Activated naive CD4-positive, alpha-beta T cell treated with anti-CD3 and anti-CD28 coated beads, Interleukin-2, amount 10 ng/mL, durations not matched to agents 7 days and 5 days (primary cell): ENCODE measurements at regions not wholly inside any gene's neighbourhood (a gene's known extent, or its start where the extent isn't known, plus 50 kb on each side); places are given as distances from the start of the nearest gene placed in this dataset.

Source experiments
- CTCF ChIA-PET: fragments of 350-600 bp; sonication (Branson Sonifier 250); formaldehyde crosslinking; loops from one replicate; lab custom pipeline; 2021; ENCODE audit warnings: antibody characterized with exemption; lab: Charles Lee
- DNase-seq: peaks from one replicate; pipeline ENCODE4 v3.0.0-alpha.2; 2020
- H3K27ac Mint-ChIP-seq: one replicate; pipeline ENCODE4 v1.8.0; 2021; ENCODE audit warnings: mild to moderate bottlenecking, moderate library complexity, mixed read lengths
- H3K27me3 Mint-ChIP-seq: one replicate; pipeline ENCODE4 v1.8.0; 2021; ENCODE audit warnings: mild to moderate bottlenecking, mixed read lengths
- H3K36me3 Mint-ChIP-seq: one replicate; pipeline ENCODE4 v1.8.0; 2021; ENCODE audit warnings: mixed read lengths
- H3K4me1 Mint-ChIP-seq: one replicate; pipeline ENCODE4 v1.8.0; 2021; ENCODE audit warnings: mixed read lengths
- H3K4me3 Mint-ChIP-seq: one replicate; pipeline ENCODE4 v1.8.0; 2021; ENCODE audit warnings: mild to moderate bottlenecking, moderate library complexity, mixed read lengths
- H3K9me3 Mint-ChIP-seq: one replicate; pipeline ENCODE4 v1.8.0; 2021; ENCODE audit warnings: mixed read lengths

DNA sequence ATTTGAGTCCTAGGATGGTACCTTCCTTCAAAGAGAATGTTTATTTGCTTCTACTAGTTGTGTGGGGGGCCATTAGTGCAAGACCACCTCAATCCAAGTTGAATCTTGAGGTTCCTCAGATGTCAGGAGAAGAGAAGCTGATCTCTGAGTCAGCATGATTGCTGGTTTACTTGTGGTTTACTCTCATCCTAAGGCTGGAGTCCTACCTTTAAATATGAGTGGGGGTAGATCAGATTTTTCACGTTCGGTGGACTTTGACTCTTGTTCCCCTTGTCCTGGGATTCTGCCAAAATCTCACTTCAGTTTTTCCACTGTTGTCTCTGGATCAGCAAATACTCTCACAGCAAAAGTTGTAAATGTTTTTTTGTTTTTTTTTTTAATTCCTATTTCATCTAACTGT is 84.6 kb upstream of the F13A1 start:
- Mint-ChIP-seq H3K36me3 (no peaks in the 10 kb centered on the region), H3K4me3 (no peak overlapping the region), H3K9me3 (no peaks in the 10 kb centered on the region), H3K27me3 (peaks cover 5% of the 10 kb centered on the region), H3K27ac (no peak overlapping the region), H3K4me1 (no peaks in the 10 kb centered on the region)
- no peak for DNase-seq
- CTCF ChIA-PET: no interaction called here

DNA sequence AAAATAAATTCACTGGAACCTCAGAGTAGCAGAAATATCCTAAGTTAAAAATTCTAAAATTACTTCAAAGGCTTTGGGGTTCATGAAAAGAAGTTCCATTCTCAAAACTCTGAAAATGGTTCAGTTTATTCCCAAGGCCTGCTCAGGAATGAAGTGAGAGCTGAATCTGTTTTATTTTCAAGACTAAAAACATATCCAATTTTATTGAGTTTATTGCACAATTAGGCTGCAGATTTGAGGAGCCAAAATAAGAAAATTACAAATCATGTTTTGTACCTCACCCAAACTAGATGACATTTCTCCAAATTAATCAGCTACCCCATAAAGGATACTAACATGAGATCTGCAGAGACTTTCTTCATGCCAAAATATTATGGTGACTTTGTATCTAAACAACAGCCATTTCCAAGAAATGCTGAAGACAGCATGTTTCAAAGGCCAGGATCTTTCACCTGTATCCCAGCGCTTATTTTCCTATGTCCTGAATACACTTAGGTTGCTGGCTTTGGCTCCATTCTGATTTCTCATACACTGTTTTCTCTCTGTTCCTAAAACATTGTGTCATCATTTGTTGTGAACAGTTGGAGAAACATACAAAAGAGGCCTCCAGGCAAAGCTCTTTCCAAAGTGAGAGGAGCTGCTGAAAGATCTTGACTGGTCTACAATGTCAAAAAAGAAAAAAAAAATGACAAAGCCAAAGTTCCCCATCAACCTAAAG is 85.7 kb upstream of the F13A1 start:
- H3K9me3 Mint-ChIP-seq: no peaks in the 10 kb centered on the region
- CTCF ChIA-PET: no interaction called here
- H3K36me3 Mint-ChIP-seq: no peaks in the 10 kb centered on the region
- peaks cover 5% of the 10 kb centered on the region for H3K27me3 Mint-ChIP-seq
- H3K27ac Mint-ChIP-seq: no peak overlapping the region
- DNase-seq: no peak
- no peak overlapping the region for H3K4me3 Mint-ChIP-seq
- no peaks in the 10 kb centered on the region for H3K4me1 Mint-ChIP-seq

DNA sequence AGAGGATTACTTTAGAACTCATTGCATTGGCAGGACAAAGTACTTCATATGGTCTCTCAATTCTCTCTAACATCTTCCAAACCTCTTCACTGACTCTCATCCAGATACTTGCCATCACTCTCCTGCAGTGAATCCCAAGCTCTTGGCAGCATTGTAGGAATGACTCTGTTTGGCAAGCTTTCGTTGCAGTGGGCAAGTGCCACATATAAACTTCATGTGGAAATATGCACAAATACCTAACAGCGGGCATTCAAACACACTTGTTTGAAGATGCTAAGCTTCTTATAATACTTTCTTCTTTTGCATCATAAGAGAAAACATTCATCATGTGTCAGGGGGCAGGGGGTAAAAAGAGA is 86.2 kb upstream of the F13A1 start:
- peaks cover 5% of the 10 kb centered on the region for H3K27me3 Mint-ChIP-seq
- no peaks in the 10 kb centered on the region for H3K36me3 Mint-ChIP-seq
- H3K4me3 Mint-ChIP-seq: no peak overlapping the region
- no peaks in the 10 kb centered on the region for H3K9me3 Mint-ChIP-seq
- H3K27ac Mint-ChIP-seq: no peak overlapping the region
- no peak for DNase-seq
- H3K4me1 Mint-ChIP-seq: no peaks in the 10 kb centered on the region
- CTCF ChIA-PET: no interaction called here

DNA sequence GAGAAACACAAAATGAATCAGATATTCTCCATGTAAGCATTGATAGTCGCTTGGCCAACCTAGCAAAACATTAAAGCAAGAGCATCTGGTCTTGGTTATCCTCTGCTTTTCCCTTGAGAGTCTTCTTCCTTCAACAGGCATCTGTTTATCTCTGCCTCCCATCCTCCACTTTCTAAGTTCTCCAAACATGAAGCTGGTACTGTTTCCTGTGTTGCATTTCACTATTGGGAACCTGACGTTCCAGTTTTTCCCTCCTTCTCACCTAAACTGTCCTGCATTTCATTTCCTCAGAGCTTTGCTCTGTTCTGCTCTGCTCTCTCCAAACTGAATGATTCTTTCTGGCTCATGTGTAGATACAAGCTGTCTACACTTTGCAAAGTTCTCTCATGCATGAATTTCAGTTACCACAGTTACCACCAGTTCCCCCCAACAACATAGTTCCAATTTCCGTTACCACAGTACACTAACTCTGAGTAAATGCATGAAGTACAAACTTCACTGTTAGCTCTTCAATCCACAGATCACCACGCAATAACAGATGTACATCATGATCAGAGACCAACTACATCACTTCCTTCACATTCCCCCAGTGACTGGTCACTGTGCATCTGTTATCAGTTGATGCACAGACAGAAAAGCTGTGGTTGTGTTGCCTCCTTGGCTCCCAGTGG is 86.7 kb upstream of the F13A1 start:
- no peak for DNase-seq
- H3K9me3 Mint-ChIP-seq: no peaks in the 10 kb centered on the region
- peaks cover 5% of the 10 kb centered on the region for H3K27me3 Mint-ChIP-seq
- no peak overlapping the region for H3K27ac Mint-ChIP-seq
- H3K4me3 Mint-ChIP-seq: no peak overlapping the region
- no peaks in the 10 kb centered on the region for H3K4me1 Mint-ChIP-seq
- CTCF ChIA-PET: no interaction called here
- H3K36me3 Mint-ChIP-seq: no peaks in the 10 kb centered on the region

DNA sequence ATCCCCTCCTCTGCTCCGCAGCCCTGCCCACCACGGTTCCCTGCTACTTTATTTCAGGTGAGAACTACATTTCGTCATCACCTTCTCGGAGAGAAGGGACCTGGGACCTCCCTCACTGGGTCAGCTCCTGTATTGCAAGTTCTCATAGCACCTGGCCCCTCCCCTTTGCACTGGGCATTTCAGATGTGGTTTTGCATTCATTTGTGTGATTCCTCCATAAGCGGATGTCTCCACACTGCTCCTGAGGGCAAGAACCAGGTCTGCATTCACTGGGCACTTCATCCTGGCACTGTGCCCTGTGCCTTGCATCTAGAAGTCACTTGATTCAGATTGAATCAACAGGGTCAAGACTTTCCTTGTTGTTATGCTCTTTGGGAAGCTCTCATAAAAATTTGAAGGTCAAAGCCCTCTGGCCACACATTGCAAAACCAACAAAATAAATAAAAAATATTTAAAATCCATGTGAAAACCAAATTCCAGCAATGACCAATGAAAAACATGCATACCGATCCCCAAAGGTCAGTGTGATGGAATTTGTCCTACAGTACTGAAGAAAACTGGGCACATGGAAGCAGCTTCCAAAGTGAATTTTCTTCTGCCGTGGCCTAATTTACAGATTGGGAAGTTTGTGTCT is 89.1 kb upstream of the F13A1 start:
- H3K36me3 Mint-ChIP-seq: no peaks in the 10 kb centered on the region
- H3K27ac Mint-ChIP-seq: no peak overlapping the region
- no peak for DNase-seq
- no peaks in the 10 kb centered on the region for H3K9me3 Mint-ChIP-seq
- no peak overlapping the region for H3K4me3 Mint-ChIP-seq
- H3K27me3 Mint-ChIP-seq: peaks cover 5% of the 10 kb centered on the region
- H3K4me1 Mint-ChIP-seq: no peaks in the 10 kb centered on the region
- CTCF ChIA-PET: no interaction called here

DNA sequence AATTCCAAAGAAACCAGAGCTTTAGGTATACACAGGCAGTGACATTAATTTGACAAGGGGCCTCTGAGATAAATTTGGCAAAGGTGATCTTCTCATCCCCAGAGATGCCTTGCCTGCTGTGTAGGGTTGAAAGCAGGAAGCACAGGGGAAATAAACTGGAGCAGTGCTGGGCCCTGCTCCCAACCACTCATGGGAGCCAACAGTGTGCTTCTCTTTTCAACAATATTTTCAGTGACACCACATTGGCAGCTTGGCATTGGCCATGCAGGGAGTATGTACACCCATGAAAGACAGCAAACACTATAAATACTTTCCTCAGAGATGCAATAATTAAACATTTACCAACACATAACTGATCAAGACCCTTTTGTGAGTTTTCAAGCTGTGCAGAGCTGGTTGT is 90.7 kb upstream of the F13A1 start:
- H3K36me3 Mint-ChIP-seq: no peaks in the 10 kb centered on the region
- H3K4me1 Mint-ChIP-seq: no peaks in the 10 kb centered on the region
- DNase-seq: no peak
- peaks cover 5% of the 10 kb centered on the region for H3K27me3 Mint-ChIP-seq
- H3K9me3 Mint-ChIP-seq: no peaks in the 10 kb centered on the region
- H3K27ac Mint-ChIP-seq: no peak overlapping the region
- H3K4me3 Mint-ChIP-seq: no peak overlapping the region
- CTCF ChIA-PET: no interaction called here

DNA sequence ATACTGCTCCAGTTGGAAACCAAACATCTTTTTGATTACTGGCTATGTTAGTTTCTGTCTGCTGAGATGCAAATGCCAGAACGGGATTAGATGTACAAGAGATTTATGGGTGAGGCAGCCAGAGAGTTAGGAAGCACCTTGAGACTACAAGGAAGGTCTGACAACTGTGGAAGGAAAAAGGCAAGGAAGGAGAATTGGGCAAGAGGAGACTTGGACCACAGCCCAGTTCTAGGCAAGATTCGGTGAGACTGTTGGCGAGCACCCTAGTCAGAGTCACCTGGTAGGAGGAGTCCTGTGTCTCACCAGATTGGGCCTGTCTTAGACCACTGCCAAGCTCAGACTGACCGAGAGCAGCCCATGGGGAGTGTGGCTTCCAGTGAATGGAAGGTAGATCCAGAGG is 91.8 kb upstream of the F13A1 start:
- no peak for DNase-seq
- Mint-ChIP-seq H3K27me3 (peaks cover 5% of the 10 kb centered on the region), H3K27ac (no peak overlapping the region), H3K36me3 (no peaks in the 10 kb centered on the region), H3K9me3 (no peaks in the 10 kb centered on the region), H3K4me1 (no peaks in the 10 kb centered on the region), H3K4me3 (no peak overlapping the region)
- CTCF ChIA-PET: no interaction called here

DNA sequence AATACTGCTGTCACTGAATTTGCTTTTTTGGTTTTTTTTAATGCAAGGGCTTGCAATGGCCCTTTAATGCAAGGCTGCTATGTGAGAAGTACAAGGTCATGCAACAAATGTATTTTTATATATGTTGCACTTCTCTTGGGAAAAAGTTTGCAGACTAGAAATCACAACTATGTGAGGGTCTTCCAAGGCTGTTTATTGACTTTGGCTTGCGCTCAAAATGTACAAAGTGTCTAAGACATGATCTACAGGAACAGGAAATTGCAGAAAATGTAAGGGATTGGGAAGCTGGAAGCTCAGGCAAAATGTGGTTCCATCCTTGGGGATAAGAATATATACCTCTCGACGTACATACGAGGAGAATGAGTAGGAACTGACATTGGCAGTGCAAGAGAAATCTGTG is 92.2 kb upstream of the F13A1 start:
- H3K27me3 Mint-ChIP-seq: peaks cover 5% of the 10 kb centered on the region
- H3K9me3 Mint-ChIP-seq: no peaks in the 10 kb centered on the region
- H3K27ac Mint-ChIP-seq: no peak overlapping the region
- DNase-seq: no peak
- H3K4me1 Mint-ChIP-seq: no peaks in the 10 kb centered on the region
- CTCF ChIA-PET: no interaction called here
- H3K36me3 Mint-ChIP-seq: no peaks in the 10 kb centered on the region
- no peak overlapping the region for H3K4me3 Mint-ChIP-seq

DNA sequence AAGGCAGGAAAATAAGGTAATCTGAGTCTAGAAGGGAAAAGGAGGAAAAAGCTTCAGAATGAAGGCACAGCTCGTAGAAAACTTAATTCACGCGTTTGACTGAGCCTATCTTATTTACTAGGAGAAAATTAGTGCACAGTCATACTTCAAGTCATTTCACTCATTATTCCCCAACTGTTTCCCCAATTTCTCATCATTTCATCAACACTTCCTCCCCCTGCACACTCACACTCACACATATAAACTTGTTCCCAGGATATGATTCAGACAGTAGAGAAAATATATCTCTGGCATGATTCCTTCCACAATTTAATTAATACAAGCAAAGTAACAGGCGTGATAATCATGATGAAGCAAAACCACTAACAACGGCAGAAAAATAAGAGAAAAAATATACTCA is 94.5 kb upstream of the F13A1 start:
- Mint-ChIP-seq H3K4me1 (no peaks in the 10 kb centered on the region), H3K9me3 (no peaks in the 10 kb centered on the region), H3K36me3 (no peaks in the 10 kb centered on the region), H3K4me3 (no peak overlapping the region), H3K27me3 (no peaks in the 10 kb centered on the region), H3K27ac (no peak overlapping the region)
- CTCF ChIA-PET: interaction anchor here (1.2 kb wide), 1 partner anchor 132 kb away, joined by 3 read pairs; no protein-coding TSS in a partner anchor
- DNase-seq: no peak

DNA sequence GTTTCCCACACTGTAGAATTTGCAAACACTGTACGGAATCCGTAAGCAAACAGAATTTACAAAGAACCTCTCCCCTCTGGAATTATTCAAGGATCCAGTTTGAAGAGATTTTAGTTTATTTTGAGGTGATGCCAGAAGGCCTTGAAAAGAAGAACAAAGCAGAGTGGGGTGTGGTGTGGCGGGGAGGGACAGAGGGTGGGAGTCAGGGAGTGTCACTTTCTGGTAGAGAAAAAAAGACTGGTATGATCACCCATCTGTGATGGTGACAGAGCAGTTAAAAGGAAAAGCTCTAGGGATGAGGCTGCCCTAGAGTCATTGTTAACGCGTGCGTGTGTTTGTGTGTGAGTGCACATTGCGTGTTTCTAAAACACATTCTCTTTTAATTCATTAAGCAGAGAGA is 97.0 kb upstream of the F13A1 start:
- no peak overlapping the region for H3K27ac Mint-ChIP-seq
- CTCF ChIA-PET: no interaction called here
- H3K4me3 Mint-ChIP-seq: no peak overlapping the region
- no peak for DNase-seq
- H3K36me3 Mint-ChIP-seq: no peaks in the 10 kb centered on the region
- no peaks in the 10 kb centered on the region for H3K9me3 Mint-ChIP-seq
- H3K27me3 Mint-ChIP-seq: no peaks in the 10 kb centered on the region
- H3K4me1 Mint-ChIP-seq: no peaks in the 10 kb centered on the region

DNA sequence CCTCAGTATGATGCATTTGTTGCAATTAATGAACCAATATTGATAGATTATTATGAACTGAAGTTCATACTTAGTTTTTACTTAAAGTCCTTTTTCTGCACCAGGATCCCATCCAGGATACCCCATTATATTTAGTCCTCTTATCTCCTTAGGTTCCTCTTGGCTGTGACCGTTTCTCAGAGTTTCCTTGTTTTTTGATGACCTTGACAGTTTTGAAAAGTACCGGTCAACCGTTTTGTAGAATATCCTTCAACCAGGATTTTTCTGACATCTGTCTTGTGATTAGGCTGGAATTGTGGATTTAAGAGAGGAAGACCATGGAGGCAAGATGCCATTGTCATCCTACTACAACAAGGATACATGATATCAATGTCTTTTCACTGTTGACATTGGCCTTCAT is 98.0 kb upstream of the F13A1 start:
- no peaks in the 10 kb centered on the region for H3K36me3 Mint-ChIP-seq
- no peak overlapping the region for H3K27ac Mint-ChIP-seq
- no peaks in the 10 kb centered on the region for H3K4me1 Mint-ChIP-seq
- CTCF ChIA-PET: no interaction called here
- no peak overlapping the region for H3K4me3 Mint-ChIP-seq
- no peak for DNase-seq
- peaks cover 3% of the 10 kb centered on the region for H3K27me3 Mint-ChIP-seq
- no peaks in the 10 kb centered on the region for H3K9me3 Mint-ChIP-seq

DNA sequence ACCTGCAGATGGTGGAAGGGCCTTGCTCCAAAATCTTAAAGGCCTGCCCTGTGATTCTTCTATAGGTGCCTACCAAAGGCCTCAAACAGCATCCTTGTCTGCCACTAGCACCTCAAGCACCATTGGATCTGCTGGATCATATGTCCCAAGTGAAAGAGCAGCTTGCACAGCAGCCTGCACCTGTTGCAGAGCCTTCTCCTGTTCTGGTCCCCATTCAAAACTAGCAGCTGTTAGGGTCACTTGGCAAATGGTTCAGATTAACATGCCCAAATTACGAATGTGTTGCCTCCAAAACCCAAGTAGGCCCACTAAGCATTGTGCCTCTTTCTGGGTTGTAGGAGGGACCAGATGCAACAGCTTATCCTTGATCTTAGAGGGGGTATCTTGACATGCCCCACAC is 99.6 kb upstream of the F13A1 start:
- H3K27ac Mint-ChIP-seq: no peak overlapping the region
- peaks cover 4% of the 10 kb centered on the region for H3K27me3 Mint-ChIP-seq
- no peaks in the 10 kb centered on the region for H3K4me1 Mint-ChIP-seq
- no peak for DNase-seq
- H3K36me3 Mint-ChIP-seq: no peaks in the 10 kb centered on the region
- H3K9me3 Mint-ChIP-seq: peaks cover 2% of the 10 kb centered on the region
- CTCF ChIA-PET: interaction anchor here (0.8 kb wide), 1 partner anchor 127 kb away, joined by 3 read pairs; no protein-coding TSS in a partner anchor
- no peak overlapping the region for H3K4me3 Mint-ChIP-seq

DNA sequence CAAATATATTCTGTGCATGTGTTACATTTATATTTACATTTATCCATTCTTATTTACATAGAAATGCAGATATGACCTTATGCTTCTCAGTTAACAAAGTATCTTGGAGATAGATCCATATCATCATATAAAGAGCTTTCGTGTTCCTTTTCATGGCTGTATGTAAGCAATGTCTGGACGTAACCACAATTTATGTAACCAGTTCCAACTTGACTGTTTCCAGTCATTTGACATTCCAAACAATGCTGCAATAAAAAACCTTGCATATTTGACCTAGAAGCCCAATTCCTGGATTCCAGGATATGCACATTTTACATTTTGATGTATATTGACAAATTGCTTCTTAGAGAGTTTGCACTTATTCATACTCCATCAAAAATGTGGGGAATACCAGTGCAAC is 113.7 kb upstream of the F13A1 start:
- no peak for DNase-seq
- Mint-ChIP-seq H3K9me3 (no peaks in the 10 kb centered on the region), H3K27ac (no peak overlapping the region), H3K27me3 (no peaks in the 10 kb centered on the region), H3K36me3 (no peaks in the 10 kb centered on the region), H3K4me3 (no peak overlapping the region), H3K4me1 (no peaks in the 10 kb centered on the region)
- CTCF ChIA-PET: no interaction called here

DNA sequence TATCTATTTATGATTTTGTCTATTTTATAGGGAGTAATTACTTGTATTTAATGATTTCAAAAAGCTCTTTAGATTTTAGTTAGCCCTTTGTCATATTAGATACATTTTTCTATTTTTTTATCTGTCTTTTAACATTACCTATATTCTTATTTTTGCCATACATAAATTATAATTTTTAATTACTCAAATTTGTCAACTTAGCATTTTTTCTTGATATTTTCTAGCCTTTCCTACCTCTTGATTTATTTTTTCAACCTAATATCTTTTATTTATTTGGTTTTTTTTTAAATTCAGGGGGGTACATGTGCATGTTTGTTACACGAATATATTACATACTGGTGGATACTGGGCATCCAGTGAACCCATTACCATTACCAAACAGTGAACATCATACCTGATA is 114.3 kb upstream of the F13A1 start:
- no peaks in the 10 kb centered on the region for H3K9me3 Mint-ChIP-seq
- no peak overlapping the region for H3K4me3 Mint-ChIP-seq

DNA sequence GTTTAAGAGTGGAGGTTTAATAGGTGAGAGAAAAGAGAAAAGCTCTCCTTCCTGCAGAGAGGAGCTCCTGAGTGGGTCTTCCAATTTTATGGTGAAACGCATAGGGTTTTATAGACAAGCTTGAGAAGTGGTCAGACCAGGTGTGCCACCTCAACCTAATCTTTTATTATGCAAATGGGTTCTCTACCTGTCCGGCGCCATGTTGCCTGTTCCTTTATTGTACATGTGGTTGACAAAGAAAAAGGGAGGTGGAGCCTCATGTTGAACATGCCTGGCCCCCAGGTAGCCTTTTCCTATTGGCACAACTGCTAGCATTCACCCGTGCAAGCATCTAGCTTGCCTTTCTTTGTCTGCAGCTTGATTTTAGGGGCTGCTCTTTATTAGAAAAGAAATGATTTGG is 115.9 kb upstream of the F13A1 start:
- Mint-ChIP-seq H3K9me3 (no peaks in the 10 kb centered on the region), H3K27ac (no peak overlapping the region), H3K4me1 (no peaks in the 10 kb centered on the region), H3K27me3 (no peaks in the 10 kb centered on the region), H3K36me3 (no peaks in the 10 kb centered on the region), H3K4me3 (no peak overlapping the region)
- CTCF ChIA-PET: no interaction called here
- no peak for DNase-seq

More for the DNA sequence above, 114.3 kb upstream of the F13A1 start:
- no peaks in the 10 kb centered on the region for H3K27me3 Mint-ChIP-seq
- H3K36me3 Mint-ChIP-seq: no peaks in the 10 kb centered on the region
- no peak overlapping the region for H3K27ac Mint-ChIP-seq
- H3K4me1 Mint-ChIP-seq: no peaks in the 10 kb centered on the region
- CTCF ChIA-PET: no interaction called here
- no peak for DNase-seq
